ENCODE measurements at regions not wholly inside any gene's neighbourhood (a gene's known extent, or its start where the extent isn't known, plus 50 kb on each side); places are given as distances from the start of the nearest gene placed in this dataset.

DNA sequence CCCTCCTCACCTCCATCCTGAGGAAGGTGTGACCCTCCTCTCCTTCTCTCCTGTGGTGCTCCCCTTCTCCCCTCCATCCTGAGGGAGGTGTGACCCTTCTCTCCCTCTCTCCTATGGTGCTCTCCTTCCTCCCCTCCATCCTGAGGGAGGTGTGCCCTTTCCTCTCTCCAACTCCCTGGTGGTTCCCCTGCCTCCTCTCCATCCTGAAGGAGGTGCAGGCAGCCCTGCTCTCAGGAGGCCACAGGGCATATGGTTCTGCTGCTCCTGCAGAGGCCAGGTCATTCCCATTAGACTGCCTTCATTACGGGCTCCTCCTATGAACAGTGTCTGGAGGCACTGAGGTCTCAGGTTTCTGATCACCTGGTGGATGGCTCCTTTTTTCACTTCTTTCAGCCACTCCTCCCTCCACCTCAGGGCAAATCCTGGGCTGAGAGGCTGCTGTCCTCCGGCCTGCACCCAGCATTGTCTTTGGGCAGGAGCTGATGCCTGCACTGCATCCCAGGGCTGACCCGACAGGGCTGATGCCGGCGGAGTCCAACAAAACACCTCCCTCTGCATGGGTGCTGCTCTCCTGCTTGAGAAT is 197.1 kb downstream of the MED10 start:
- TF ChIP-seq CTCF (conservative IDR thresholded peaks at IDR 0.05; ENCODE audit: low read depth, low read length) (no peak), EZH2 (IDR thresholded peaks at IDR 0.05; ENCODE audit: low read length, unreplicated experiment) (no peak)

All from PC-3 (cell line).